ENCODE measurements at regions not wholly inside any gene's neighbourhood (a gene's known extent, or its start where the extent isn't known, plus 50 kb on each side); places are given as distances from the start of the nearest gene placed in this dataset.

GRCh38 chr6:121826156-121826810, 390.8 kb downstream of the GJA1 start:
- Histone ChIP-seq H3K9me1 (ENCODE audit: control insufficient read depth, insufficient read depth, low read length) (no peaks in the 10 kb centered on the region), H3K4me2 (ENCODE audit: insufficient read depth, low read length) (no peak overlapping the region), H3K9ac (ENCODE audit: insufficient read depth in 1 of 2, low read depth in 2 of 2, low read length in 2 of 2) (no peak overlapping the region), H2AFZ (ENCODE audit: low read depth, low read length) (no peak overlapping the region), H3K27me3 (ENCODE audit: control insufficient read depth in 2 of 2, insufficient read depth in 2 of 2, low read length in 2 of 2) (no peaks in the 10 kb centered on the region), H3K4me3 (no peak overlapping the region), H3K9me3 (replicated peaks; ENCODE audit: control insufficient read depth, insufficient read depth, low read depth, low read length) (no peaks in the 10 kb centered on the region), H3K4me1 (replicated peaks in 1 of 2; ENCODE audit: control insufficient read depth in 2 of 2, insufficient read depth in 2 of 2, low read length in 2 of 2) (no peaks in the 10 kb centered on the region), H3K79me2 (ENCODE audit: control insufficient read depth, insufficient read depth, low read length) (no peaks in the 10 kb centered on the region), H3K36me3 (ENCODE audit: control insufficient read depth, insufficient read depth, low read length) (no peaks in the 10 kb centered on the region), H4K20me1 (replicated peaks; ENCODE audit: control insufficient read depth, insufficient read depth, low read length) (no peaks in the 10 kb centered on the region), H3K27ac (ENCODE audit: extremely low read depth, low read depth, low read length) (no peak overlapping the region)
- WGBS (ENCODE audit: insufficient coverage, low coverage, missing lambda C conversion rate), result 0% methylated on average over 4 of the region's 4 CpGs
- in situ Hi-C loops (cut with MboI), result no loop called here
- POLR2A ChIA-PET, result no interaction called here
- no TSS peak for BruUV-seq (replicated peaks)
- intact Hi-C loops (cut with micrococcal nuclease), result no loop called here
- FAIRE-seq (no peak), DNase-seq (ENCODE audit: extremely low read depth in 1 of 4, low spot score in 3 of 4) (no peak), ATAC-seq (no peak)
- no peak for TF ChIP-seq ZNF449 (CRISPR knock-in tag; IDR thresholded peaks at IDR 0.05)
- no peak for TF ChIP-seq BHLHE40 (IDR thresholded peaks at IDR 0.05; ENCODE audit: low read length)
- no peak for TF ChIP-seq HOXB6 (CRISPR knock-in tag; IDR thresholded peaks at IDR 0.05; ENCODE audit: borderline replicate concordance)
- TF ChIP-seq BCL6 (CRISPR knock-in tag; IDR thresholded peaks at IDR 0.05), result no peak
- TF ChIP-seq TGIF2 (CRISPR knock-in tag; IDR thresholded peaks at IDR 0.05), result no peak
- CTCF ChIA-PET (ENCODE audit: low intra/inter-chr PET ratio), result no interaction called here

Data from K562 (cell line).